ENCODE measurements at regions not wholly inside any gene's neighbourhood (a gene's known extent, or its start where the extent isn't known, plus 50 kb on each side); places are given as distances from the start of the nearest gene placed in this dataset.

GRCh38 chr12:25395227-25395626 lies 144.5 kb upstream of the KRAS start:
- Histone ChIP-seq H3K9me3 (replicated peaks; ENCODE audit: control insufficient read depth, insufficient read depth, low read depth, low read length) (no peaks in the 10 kb centered on the region), H3K27ac (ENCODE audit: extremely low read depth, low read depth, low read length) (no peak overlapping the region), H3K79me2 (ENCODE audit: control insufficient read depth, insufficient read depth, low read length) (no peaks in the 10 kb centered on the region), H3K4me3 (no peak overlapping the region), H2AFZ (ENCODE audit: low read depth, low read length) (no peak overlapping the region), H3K36me3 (ENCODE audit: control insufficient read depth, insufficient read depth, low read length) (no peaks in the 10 kb centered on the region), H3K4me1 (replicated peaks in 1 of 2; ENCODE audit: control insufficient read depth in 2 of 2, insufficient read depth in 2 of 2, low read length in 2 of 2) (peaks cover 0 to 3% of the 10 kb centered on the region in 2 experiments; a peak in 1 of 5 replicates), H3K9ac (ENCODE audit: insufficient read depth in 1 of 2, low read depth in 2 of 2, low read length in 2 of 2) (no peak overlapping the region), H3K27me3 (ENCODE audit: control insufficient read depth in 2 of 2, insufficient read depth in 2 of 2, low read length in 2 of 2) (peaks cover 0 to 4% of the 10 kb centered on the region in 2 experiments; a peak in 2 of 5 replicates), H3K4me2 (ENCODE audit: insufficient read depth, low read length) (no peak overlapping the region), H3K9me1 (ENCODE audit: control insufficient read depth, insufficient read depth, low read length) (no peaks in the 10 kb centered on the region), H4K20me1 (replicated peaks; ENCODE audit: control insufficient read depth, insufficient read depth, low read length) (no peaks in the 10 kb centered on the region)
- no peak for DNase-seq (ENCODE audit: extremely low read depth in 1 of 4, low spot score in 3 of 4)
- in situ Hi-C loops (cut with MboI) (no loop called here), intact Hi-C loops (cut with micrococcal nuclease) (no loop called here)
- no peak for FAIRE-seq
- 0% methylated on average over 1 of the region's 1 CpG for WGBS (ENCODE audit: insufficient coverage, low coverage, missing lambda C conversion rate)
- CTCF ChIA-PET (ENCODE audit: low intra/inter-chr PET ratio): interaction anchor here (0.6 kb wide), 1 partner anchor 354 kb away, joined by 3 read pairs; no protein-coding TSS in a partner anchor
- POLR2A ChIA-PET: no interaction called here
- no peak for ATAC-seq
- BruUV-seq (replicated peaks): no TSS peak
- no peak for TF ChIP-seq PHTF2 (CRISPR knock-in tag; IDR thresholded peaks at IDR 0.05)
- no peak for TF ChIP-seq ELF2 (CRISPR knock-in tag; IDR thresholded peaks at IDR 0.05)
- no peak for TF ChIP-seq ZNF79 (CRISPR knock-in tag; IDR thresholded peaks at IDR 0.05; ENCODE audit: low read depth)
- TF ChIP-seq JUN (IDR thresholded peaks at IDR 0.05; ENCODE audit: borderline replicate concordance, low read depth, low read length): no peak
- no peak for TF ChIP-seq JUN (CRISPR knock-in tag; IDR thresholded peaks at IDR 0.05; ENCODE audit: borderline replicate concordance)
- TF ChIP-seq TSC22D4 (tag; IDR thresholded peaks at IDR 0.05): no peak
- no peak for TF ChIP-seq ATF7 (IDR thresholded peaks at IDR 0.05)
- TF ChIP-seq ZNF766 (CRISPR knock-in tag; conservative IDR thresholded peaks at IDR 0.05): no peak
- TF ChIP-seq ZNF232 (CRISPR knock-in tag; IDR thresholded peaks at IDR 0.05): no peak
- no peak for TF ChIP-seq FOS (IDR thresholded peaks at IDR 0.05; ENCODE audit: extremely low read depth, insufficient read length)
- TF ChIP-seq, protein P1, sequence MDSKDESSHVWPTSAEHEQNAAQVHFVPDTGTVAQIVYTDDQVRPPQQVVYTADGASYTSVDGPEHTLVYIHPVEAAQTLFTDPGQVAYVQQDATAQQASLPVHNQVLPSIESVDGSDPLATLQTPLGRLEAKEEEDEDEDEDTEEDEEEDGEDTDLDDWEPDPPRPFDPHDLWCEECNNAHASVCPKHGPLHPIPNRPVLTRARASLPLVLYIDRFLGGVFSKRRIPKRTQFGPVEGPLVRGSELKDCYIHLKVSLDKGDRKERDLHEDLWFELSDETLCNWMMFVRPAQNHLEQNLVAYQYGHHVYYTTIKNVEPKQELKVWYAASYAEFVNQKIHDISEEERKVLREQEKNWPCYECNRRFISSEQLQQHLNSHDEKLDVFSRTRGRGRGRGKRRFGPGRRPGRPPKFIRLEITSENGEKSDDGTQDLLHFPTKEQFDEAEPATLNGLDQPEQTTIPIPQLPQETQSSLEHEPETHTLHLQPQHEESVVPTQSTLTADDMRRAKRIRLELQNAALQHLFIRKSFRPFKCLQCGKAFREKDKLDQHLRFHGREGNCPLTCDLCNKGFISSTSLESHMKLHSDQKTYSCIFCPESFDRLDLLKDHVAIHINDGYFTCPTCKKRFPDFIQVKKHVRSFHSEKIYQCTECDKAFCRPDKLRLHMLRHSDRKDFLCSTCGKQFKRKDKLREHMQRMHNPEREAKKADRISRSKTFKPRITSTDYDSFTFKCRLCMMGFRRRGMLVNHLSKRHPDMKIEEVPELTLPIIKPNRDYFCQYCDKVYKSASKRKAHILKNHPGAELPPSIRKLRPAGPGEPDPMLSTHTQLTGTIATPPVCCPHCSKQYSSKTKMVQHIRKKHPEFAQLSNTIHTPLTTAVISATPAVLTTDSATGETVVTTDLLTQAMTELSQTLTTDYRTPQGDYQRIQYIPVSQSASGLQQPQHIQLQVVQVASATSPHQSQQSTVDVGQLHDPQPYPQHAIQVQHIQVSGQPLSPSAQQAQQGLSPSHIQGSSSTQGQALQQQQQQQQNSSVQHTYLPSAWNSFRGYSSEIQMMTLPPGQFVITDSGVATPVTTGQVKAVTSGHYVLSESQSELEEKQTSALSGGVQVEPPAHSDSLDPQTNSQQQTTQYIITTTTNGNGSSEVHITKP (IDR thresholded peaks at IDR 0.05; ENCODE audit: partially characterized antibody): no peak
- TF ChIP-seq, protein P2, sequence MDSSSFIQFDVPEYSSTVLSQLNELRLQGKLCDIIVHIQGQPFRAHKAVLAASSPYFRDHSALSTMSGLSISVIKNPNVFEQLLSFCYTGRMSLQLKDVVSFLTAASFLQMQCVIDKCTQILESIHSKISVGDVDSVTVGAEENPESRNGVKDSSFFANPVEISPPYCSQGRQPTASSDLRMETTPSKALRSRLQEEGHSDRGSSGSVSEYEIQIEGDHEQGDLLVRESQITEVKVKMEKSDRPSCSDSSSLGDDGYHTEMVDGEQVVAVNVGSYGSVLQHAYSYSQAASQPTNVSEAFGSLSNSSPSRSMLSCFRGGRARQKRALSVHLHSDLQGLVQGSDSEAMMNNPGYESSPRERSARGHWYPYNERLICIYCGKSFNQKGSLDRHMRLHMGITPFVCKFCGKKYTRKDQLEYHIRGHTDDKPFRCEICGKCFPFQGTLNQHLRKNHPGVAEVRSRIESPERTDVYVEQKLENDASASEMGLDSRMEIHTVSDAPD (CRISPR knock-in tag; IDR thresholded peaks at IDR 0.05): no peak
- no peak for TF ChIP-seq CCAR2 (IDR thresholded peaks at IDR 0.05; ENCODE audit: low read depth, low read length)
- no peak for TF ChIP-seq KLF1 (tag; IDR thresholded peaks at IDR 0.05)
- TF ChIP-seq, protein P3, sequence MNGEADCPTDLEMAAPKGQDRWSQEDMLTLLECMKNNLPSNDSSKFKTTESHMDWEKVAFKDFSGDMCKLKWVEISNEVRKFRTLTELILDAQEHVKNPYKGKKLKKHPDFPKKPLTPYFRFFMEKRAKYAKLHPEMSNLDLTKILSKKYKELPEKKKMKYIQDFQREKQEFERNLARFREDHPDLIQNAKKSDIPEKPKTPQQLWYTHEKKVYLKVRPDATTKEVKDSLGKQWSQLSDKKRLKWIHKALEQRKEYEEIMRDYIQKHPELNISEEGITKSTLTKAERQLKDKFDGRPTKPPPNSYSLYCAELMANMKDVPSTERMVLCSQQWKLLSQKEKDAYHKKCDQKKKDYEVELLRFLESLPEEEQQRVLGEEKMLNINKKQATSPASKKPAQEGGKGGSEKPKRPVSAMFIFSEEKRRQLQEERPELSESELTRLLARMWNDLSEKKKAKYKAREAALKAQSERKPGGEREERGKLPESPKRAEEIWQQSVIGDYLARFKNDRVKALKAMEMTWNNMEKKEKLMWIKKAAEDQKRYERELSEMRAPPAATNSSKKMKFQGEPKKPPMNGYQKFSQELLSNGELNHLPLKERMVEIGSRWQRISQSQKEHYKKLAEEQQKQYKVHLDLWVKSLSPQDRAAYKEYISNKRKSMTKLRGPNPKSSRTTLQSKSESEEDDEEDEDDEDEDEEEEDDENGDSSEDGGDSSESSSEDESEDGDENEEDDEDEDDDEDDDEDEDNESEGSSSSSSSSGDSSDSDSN (IDR thresholded peaks at IDR 0.05; ENCODE audit: borderline replicate concordance in 1 of 2, low read depth in 2 of 2, low read length in 2 of 2): no peak
- TF ChIP-seq, protein P4, sequence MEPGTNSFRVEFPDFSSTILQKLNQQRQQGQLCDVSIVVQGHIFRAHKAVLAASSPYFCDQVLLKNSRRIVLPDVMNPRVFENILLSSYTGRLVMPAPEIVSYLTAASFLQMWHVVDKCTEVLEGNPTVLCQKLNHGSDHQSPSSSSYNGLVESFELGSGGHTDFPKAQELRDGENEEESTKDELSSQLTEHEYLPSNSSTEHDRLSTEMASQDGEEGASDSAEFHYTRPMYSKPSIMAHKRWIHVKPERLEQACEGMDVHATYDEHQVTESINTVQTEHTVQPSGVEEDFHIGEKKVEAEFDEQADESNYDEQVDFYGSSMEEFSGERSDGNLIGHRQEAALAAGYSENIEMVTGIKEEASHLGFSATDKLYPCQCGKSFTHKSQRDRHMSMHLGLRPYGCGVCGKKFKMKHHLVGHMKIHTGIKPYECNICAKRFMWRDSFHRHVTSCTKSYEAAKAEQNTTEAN (CRISPR knock-in tag; IDR thresholded peaks at IDR 0.05): no peak
